GM18951 (cell line): ENCODE measurements at regions not wholly inside any gene's neighbourhood (a gene's known extent, or its start where the extent isn't known, plus 50 kb on each side); places are given as distances from the start of the nearest gene placed in this dataset.
"Not testable (repeated sequence)": the region's sequence is repeated elsewhere in the genome, so short reads cannot be mapped to it uniquely, and the experiment has no call there.

ENCODE experiments used
- POLR2A ChIP-seq: IDR thresholded peaks from 4 replicates; pipeline ENCODE4 v1.6.1; 2011; ENCODE audit warnings: mild to moderate bottlenecking; ENCODE audit not compliant: insufficient read length, insufficient read depth; ENCODE audit errors: extremely low read depth
- in situ Hi-C: fragments of 300-500 bp; cut with MboI; formaldehyde crosslinking; loops from one replicate; pipeline ENCODE4 v1.12.0; 2022; ENCODE audit warnings: low sequenced_read_pairs, mixed read lengths, inconsistent platforms; ENCODE audit not compliant: unreplicated experiment

- in situ Hi-C loops = no loop called here
- TF ChIP-seq POLR2A = no peak
Measured at GRCh38 chr13:50128428-50128931, 113.2 kb downstream of the KCNRG start.

GRCh38 chr13:50129081-50129705 is 113.9 kb downstream of the KCNRG start:
- in situ Hi-C loops = no loop called here
- no peak for TF ChIP-seq POLR2A

GRCh38 chr13:50129706-50130122 is 114.5 kb downstream of the KCNRG start:
- in situ Hi-C loops = no loop called here
- no peak for TF ChIP-seq POLR2A

- TF ChIP-seq POLR2A = no peak
Measured at GRCh38 chr13:50130123-50130946, 115.1 kb downstream of the KCNRG start.

GRCh38 chr13:50131920-50132903 is 117.0 kb downstream of the KCNRG start:
- no peak for TF ChIP-seq POLR2A
- in situ Hi-C loops = no loop called here

More at GRCh38 chr13:50130123-50130946, 115.1 kb downstream of the KCNRG start:
- in situ Hi-C loops = no loop called here

- in situ Hi-C loops = no loop called here
- TF ChIP-seq POLR2A = no peak
Measured at GRCh38 chr13:50132904-50133357, 117.7 kb downstream of the KCNRG start.

- in situ Hi-C loops = no loop called here
- TF ChIP-seq POLR2A = no peak
Measured at GRCh38 chr13:50133358-50133953, 118.2 kb downstream of the KCNRG start.

- TF ChIP-seq POLR2A = no peak
- in situ Hi-C loops = no loop called here
Measured at GRCh38 chr13:50136226-50136625, 121.0 kb downstream of the KCNRG start.

- in situ Hi-C loops = no loop called here
- no peak for TF ChIP-seq POLR2A
Measured at GRCh38 chr13:50136678-50137077, 121.4 kb downstream of the KCNRG start.

GRCh38 chr13:50139435-50139934 is 124.2 kb downstream of the KCNRG start:
- in situ Hi-C loops = not testable (repeated sequence)

GRCh38 chr13:50140153-50140552 is 124.9 kb downstream of the KCNRG start:
- in situ Hi-C loops = no loop called here
- no peak for TF ChIP-seq POLR2A

GRCh38 chr13:50140581-50141374 is 125.5 kb downstream of the KCNRG start:
- no peak for TF ChIP-seq POLR2A
- in situ Hi-C loops = no loop called here
